GM12873 (cell line): ENCODE measurements at regions not wholly inside any gene's neighbourhood (a gene's known extent, or its start where the extent isn't known, plus 50 kb on each side); places are given as distances from the start of the nearest gene placed in this dataset.

Source experiments
- TF ChIP-seq, protein P1 (sequence below): IDR thresholded peaks from 2 replicates; pipeline ENCODE4 v1.5.1; 2012; ENCODE audit warnings: low read depth, mild to moderate bottlenecking, moderate library complexity, low read length, control low read depth; ENCODE audit not compliant: insufficient read depth; ENCODE audit errors: missing control alignments

DNA sequence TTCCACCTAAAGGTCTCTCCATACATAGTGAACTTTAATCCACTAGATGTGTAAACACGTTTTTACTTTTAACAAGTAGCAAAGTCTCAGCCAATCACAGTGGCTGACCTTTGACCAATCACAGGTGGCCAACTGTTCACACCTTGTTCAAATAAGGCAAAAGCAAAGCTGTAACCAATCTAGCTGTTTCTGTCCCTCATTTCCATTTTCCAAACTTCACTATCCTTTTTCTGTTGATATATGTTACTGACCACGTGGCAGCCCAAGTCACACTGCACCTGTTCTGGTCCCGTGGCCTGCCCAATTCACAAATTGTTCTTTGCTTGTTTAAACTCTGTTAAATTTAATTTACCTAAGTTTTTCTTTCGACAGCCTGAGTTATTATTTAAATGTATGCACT is 393.5 kb upstream of the NETO1 start:
- TF ChIP-seq, protein P1, sequence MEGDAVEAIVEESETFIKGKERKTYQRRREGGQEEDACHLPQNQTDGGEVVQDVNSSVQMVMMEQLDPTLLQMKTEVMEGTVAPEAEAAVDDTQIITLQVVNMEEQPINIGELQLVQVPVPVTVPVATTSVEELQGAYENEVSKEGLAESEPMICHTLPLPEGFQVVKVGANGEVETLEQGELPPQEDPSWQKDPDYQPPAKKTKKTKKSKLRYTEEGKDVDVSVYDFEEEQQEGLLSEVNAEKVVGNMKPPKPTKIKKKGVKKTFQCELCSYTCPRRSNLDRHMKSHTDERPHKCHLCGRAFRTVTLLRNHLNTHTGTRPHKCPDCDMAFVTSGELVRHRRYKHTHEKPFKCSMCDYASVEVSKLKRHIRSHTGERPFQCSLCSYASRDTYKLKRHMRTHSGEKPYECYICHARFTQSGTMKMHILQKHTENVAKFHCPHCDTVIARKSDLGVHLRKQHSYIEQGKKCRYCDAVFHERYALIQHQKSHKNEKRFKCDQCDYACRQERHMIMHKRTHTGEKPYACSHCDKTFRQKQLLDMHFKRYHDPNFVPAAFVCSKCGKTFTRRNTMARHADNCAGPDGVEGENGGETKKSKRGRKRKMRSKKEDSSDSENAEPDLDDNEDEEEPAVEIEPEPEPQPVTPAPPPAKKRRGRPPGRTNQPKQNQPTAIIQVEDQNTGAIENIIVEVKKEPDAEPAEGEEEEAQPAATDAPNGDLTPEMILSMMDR, result no peak

DNA sequence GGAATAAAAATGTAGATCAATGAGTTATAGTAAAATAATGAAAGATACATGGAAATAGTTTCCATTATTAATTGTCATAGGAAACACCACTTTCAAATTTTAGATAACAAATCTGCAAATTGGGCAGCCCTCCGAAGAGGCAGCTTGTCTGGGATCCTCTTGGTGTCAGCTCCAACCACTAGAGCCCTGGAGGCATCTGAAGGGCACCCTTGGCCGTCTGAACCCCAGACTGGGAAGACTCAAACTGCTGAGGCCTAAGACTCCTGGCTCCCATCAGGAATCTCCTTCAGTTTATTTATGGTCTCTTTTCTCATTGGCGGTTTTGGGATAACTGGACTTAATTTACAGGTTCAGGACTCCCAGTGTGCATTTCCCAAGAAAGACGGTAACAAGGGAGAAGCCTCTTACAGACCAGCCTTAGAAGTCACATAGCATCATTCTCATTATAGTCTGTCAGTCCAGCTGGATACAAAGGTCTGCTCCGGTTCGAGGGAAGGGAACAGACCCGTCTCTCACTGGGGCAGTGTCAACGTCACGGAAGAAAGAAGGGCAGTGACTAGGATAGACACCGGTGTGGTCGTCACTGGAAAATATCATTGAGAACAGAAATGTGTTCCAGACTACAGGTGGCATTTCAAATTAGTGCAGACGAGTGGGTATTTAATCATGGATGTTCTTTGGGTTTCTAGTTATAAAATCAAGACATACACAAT is 390.7 kb upstream of the NETO1 start:
- TF ChIP-seq, protein P1, result no peak

DNA sequence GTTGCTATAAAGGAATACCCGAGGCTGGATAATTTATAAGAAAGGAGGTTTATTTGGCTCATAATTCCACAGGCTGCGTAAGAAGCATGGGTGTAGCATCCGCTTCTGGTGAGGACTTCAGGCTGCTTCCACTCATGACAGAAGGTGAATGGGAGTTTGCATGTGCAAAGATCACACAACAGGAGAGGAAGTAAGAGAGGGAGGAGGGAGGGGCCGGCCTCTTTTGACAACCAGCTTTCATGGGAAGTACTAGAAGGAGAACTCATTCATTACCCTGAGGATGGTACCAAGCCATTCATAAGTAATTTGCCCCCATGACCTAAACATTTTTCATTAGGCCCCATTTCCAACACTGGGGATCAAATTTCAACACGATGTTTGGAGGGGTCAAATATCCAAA is 386.8 kb upstream of the NETO1 start:
- TF ChIP-seq, protein P1, result no peak

DNA sequence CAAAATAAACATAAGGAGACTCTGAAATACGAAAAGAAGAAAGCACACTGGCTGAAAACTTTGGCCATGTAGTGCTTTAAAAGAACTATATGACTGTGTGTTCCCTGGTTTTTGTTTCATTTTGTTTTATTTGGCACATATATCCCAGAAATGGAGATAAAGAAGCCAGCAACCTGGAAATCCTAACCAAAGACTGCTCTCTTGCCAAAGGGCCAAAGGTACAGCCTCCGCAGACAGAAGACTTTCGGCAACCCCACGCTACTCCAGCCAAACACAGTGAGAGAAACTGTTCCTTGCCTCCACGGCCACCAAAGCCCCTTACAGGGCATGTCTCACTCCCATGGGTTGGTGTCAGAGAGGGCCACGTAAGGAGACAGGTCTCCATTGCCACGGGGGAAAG is 381.2 kb upstream of the NETO1 start:
- TF ChIP-seq, protein P1, result no peak

DNA sequence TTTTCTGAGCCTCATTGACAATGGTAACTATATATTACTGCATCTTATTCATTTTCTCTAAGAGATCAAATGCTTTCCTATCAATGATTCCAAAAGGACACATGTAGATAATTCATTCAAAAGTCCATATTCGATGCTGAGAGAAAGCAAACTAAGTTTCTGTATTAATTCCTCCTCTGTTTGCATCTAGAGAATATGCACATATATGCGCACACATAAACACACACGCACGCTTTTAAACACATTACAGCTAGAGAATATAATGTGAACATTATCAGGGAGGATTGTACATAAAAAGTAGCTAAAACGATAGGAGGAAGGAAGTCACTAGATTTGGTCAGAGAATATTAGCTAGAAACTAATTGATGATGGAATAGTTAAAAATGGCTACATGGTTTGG is 379.0 kb upstream of the NETO1 start:
- TF ChIP-seq, protein P1, result no peak

DNA sequence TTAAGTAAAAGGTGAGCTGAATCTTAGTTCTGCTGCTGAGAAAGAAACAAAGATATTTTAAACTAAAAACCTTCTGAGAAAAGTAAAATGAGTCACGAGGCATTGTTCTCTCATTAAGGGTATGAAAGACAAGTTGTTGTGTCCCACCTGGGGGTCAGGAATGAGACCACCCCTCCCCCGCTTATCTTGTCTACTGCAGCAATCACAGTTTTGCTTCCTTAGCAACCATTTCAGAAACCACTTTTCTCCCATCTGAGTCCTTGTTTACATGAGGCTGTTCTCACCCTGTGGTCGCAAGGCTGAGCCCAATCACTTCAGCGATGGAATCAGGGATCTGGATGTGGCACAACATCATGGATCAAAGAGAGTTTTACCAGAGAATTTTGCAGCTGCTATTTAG is 377.6 kb upstream of the NETO1 start:
- TF ChIP-seq, protein P1, result no peak

DNA sequence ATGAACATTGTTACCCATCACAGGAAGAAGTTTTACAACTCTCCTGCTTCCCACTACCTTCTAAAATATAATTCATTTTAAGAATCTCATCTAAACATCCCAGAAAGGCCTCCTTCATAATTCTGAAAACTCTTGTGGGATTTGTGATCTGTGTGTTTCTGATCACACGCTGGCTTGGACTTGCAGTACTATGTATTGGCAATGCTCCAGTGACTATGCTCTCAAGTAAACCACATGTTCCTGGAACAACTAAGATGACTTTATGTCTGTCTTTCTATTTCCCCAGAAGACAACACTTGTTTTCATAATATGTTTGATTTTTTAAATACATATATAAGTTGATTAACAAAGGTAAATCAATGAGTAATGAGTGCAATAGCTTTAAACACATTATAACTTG is 376.6 kb upstream of the NETO1 start:
- TF ChIP-seq, protein P1, result no peak
